GM23248 (cell line): ENCODE measurements at regions not wholly inside any gene's neighbourhood (a gene's known extent, or its start where the extent isn't known, plus 50 kb on each side); places are given as distances from the start of the nearest gene placed in this dataset.

Source experiments
- EZH2 ChIP-seq: fragments of 200-600 bp; sonication (generic); IDR thresholded peaks from 2 replicates; pipeline ENCODE4 v1.6.1; 2018; ENCODE audit warnings: antibody characterized with exemption, mild to moderate bottlenecking; ENCODE audit not compliant: insufficient read depth, poor library complexity, severe bottlenecking
- EZH2phosphoT487 ChIP-seq: fragments of 200-600 bp; sonication (generic); IDR thresholded peaks from 2 replicates; pipeline ENCODE4 v1.6.1; 2018; ENCODE audit warnings: antibody characterized with exemption, moderate library complexity, mild to moderate bottlenecking, low read depth; ENCODE audit not compliant: insufficient read depth

GRCh38 chr3:72129501-72130094 is 344.6 kb upstream of the PROK2 start:
- no peak for TF ChIP-seq EZH2
- no peak for TF ChIP-seq EZH2phosphoT487
